B cell (primary cell): ENCODE measurements at regions not wholly inside any gene's neighbourhood (a gene's known extent, or its start where the extent isn't known, plus 50 kb on each side); places are given as distances from the start of the nearest gene placed in this dataset.

Source experiments
- ATAC-seq: fragments of 200-7000 bp; cut with Tn5 transposase; one replicate; pipeline ENCODE4 v1.10.0; 2021; ENCODE audit warnings: low read depth, mild to moderate bottlenecking, moderate number of reproducible peaks, moderate library complexity
- CTCF ChIA-PET: fragments of 350-600 bp; sonication (Branson Sonifier 250); formaldehyde crosslinking; loops from one replicate; lab custom pipeline; 2021; ENCODE audit warnings: antibody characterized with exemption, inconsistent platforms; lab: Charles Lee
- POLR2A ChIA-PET: fragments of 350-600 bp; sonication (Branson Sonifier 250); formaldehyde crosslinking; loops from one replicate; lab custom pipeline; 2021; ENCODE audit warnings: antibody characterized with exemption; lab: Charles Lee
- DNase-seq: peaks from one replicate; pipeline ENCODE4 v3.0.0; 2013
- H2AFZ ChIP-seq: 2 replicates; pipeline ENCODE4 v1.6.1; 2012; ENCODE audit warnings: mild to moderate bottlenecking, low read depth, low read length; ENCODE audit not compliant: insufficient read depth, poor library complexity, severe bottlenecking
- H3K27ac ChIP-seq, 2 donors: 1 replicate in 1 of 2; 2 replicates in 1 of 2; pipeline ENCODE4 v1.5.1; 2012 to 2013; ENCODE audit warnings: low read length in 2 of 2, mild to moderate bottlenecking in 2 of 2, moderate library complexity in 1 of 2
- H3K27me3 ChIP-seq, 4 experiments: fragments of 200-600 bp in 1 of 4; sonication (generic) in 1 of 4; replicated peaks in 1 of 4; 1 replicate in 2 of 4; 2 replicates in 2 of 4; pipeline versions ENCODE4 v1.6.1 to v1.7.0; 2013 to 2016; ENCODE audit warnings: low read length in 3 of 4, mild to moderate bottlenecking in 2 of 4, mixed read lengths in 1 of 4, moderate library complexity in 1 of 4; ENCODE audit not compliant: insufficient read depth in 4 of 4, control insufficient read depth in 3 of 4; ENCODE audit errors: control extremely low read depth in 1 of 4
- H3K36me3 ChIP-seq, 2 experiments: replicated peaks in 1 of 2; 1 replicate in 1 of 2; 2 replicates in 1 of 2; pipeline versions ENCODE4 v1.6.1 to v1.7.1; 2013; ENCODE audit warnings: low read length in 1 of 2; ENCODE audit not compliant: insufficient read depth in 2 of 2, control insufficient read depth in 1 of 2; ENCODE audit errors: control extremely low read depth in 1 of 2, extremely low read depth in 1 of 2
- H3K4me1 ChIP-seq, 2 donors: fragments of 200-600 bp in 1 of 2; sonication (generic) in 1 of 2; 1 replicate in 1 of 2; 2 replicates in 1 of 2; pipeline versions ENCODE4 v1.5.1 to v1.6.1; 2013 to 2017; ENCODE audit warnings: low read length in 2 of 2; ENCODE audit not compliant: control insufficient read depth in 2 of 2, insufficient read depth in 2 of 2
- H3K4me2 ChIP-seq: replicated peaks from 2 replicates; pipeline ENCODE3; 2012; ENCODE audit warnings: mild to moderate bottlenecking, low read depth, low read length; ENCODE audit not compliant: poor library complexity, severe bottlenecking
- H3K4me3 ChIP-seq, 5 experiments: fragments of 200-600 bp in 1 of 5; sonication (generic) in 1 of 5; 1 replicate in 3 of 5; 2 replicates in 2 of 5; pipeline versions ENCODE4 v1.5.1 to v1.7.0; 2011 to 2016; ENCODE audit warnings: low read length in 4 of 5, mild to moderate bottlenecking in 4 of 5, low read depth in 2 of 5, control low read depth in 1 of 5, moderate library complexity in 1 of 5; ENCODE audit not compliant: insufficient read depth in 1 of 5; ENCODE audit errors: control extremely low read depth in 1 of 5, extremely low read depth in 1 of 5
- H3K79me2 ChIP-seq: fragments of 200-600 bp; sonication (generic); one replicate; pipeline ENCODE4 v1.6.0; 2016; ENCODE audit warnings: low read length; ENCODE audit not compliant: control insufficient read depth, insufficient read depth
- H3K9ac ChIP-seq: fragments of 200-600 bp; sonication (generic); 2 replicates; pipeline ENCODE4 v1.6.1; 2017; ENCODE audit warnings: mild to moderate bottlenecking, low read length, moderate library complexity
- H3K9me3 ChIP-seq, 3 donors: one replicate each; pipeline versions ENCODE4 v1.6.1 to v1.7.1; 2013; ENCODE audit warnings: low read length in 2 of 3; ENCODE audit not compliant: control insufficient read depth in 2 of 3, insufficient read depth in 1 of 3; ENCODE audit errors: control extremely low read depth in 1 of 3
- H4K20me1 ChIP-seq: 2 replicates; pipeline ENCODE4 v1.6.0; 2012; ENCODE audit warnings: mild to moderate bottlenecking, low read length; ENCODE audit not compliant: insufficient read depth, control insufficient read depth, poor library complexity, severe bottlenecking
- H3K27ac Mint-ChIP-seq: one replicate; pipeline ENCODE4 v1.8.0; 2021; ENCODE audit warnings: mixed read lengths
- H3K27me3 Mint-ChIP-seq: one replicate; pipeline ENCODE4 v1.8.0; 2021; ENCODE audit warnings: mixed read lengths
- H3K4me1 Mint-ChIP-seq: one replicate; pipeline ENCODE4 v1.8.0; 2021; ENCODE audit warnings: mixed read lengths
- H3K4me3 Mint-ChIP-seq: one replicate; pipeline ENCODE4 v1.8.0; 2021; ENCODE audit warnings: mixed read lengths
- H3K9me3 Mint-ChIP-seq: one replicate; pipeline ENCODE4 v1.8.0; 2022; ENCODE audit warnings: mixed read lengths; ENCODE audit not compliant: insufficient read depth
- CTCF ChIP-seq: fragments of 200-600 bp; IDR thresholded peaks from one replicate; pipeline ENCODE4 v1.8.0; 2022; ENCODE audit warnings: antibody characterized with exemption, mild to moderate bottlenecking
- EZH2 ChIP-seq: IDR thresholded peaks from 2 replicates; pipeline ENCODE4 v1.6.1; 2012; ENCODE audit warnings: borderline replicate concordance, low read depth, mild to moderate bottlenecking, moderate library complexity, low read length; ENCODE audit not compliant: insufficient read depth, poor library complexity, severe bottlenecking
- WGBS: methylation state at CpG from one replicate; pipeline ENCODE4 v1.1.5; 2013; ENCODE audit warnings: missing lambda C conversion rate; ENCODE audit not compliant: insufficient coverage; 5-methylcytosine and 5-hydroxymethylcytosine counted together
- intact Hi-C: fragments of 100-400 bp; cut with micrococcal nuclease; formaldehyde crosslinking; loops from one replicate; pipeline ENCODE4 v1.10.0; 2022

GRCh38 chr13:107715496-107715895 lies 499.8 kb downstream of the LIG4 start:
- no peak overlapping the region for H3K4me3 Mint-ChIP-seq
- CTCF ChIA-PET: no interaction called here

GRCh38 chr13:107713314-107713713 lies 502.0 kb downstream of the LIG4 start:
- H3K9me3 Mint-ChIP-seq: peaks cover 3% of the 10 kb centered on the region
- Histone ChIP-seq H2AFZ (no peak overlapping the region), H4K20me1 (no peaks in the 10 kb centered on the region), H3K27ac (no peak overlapping the region), H3K4me2 (no peak overlapping the region), H3K36me3 (no peaks in the 10 kb centered on the region), H3K4me1 (no peaks in the 10 kb centered on the region), H3K9ac (no peak overlapping the region), H3K9me3 (peaks cover 0 to 6% (median 0%) of the 10 kb centered on the region in 3 donors), H3K27me3 (no peaks in the 10 kb centered on the region), H3K79me2 (no peaks in the 10 kb centered on the region), H3K4me3 (no peak overlapping the region)
- no peak for TF ChIP-seq CTCF
- no peak for TF ChIP-seq EZH2
- H3K27me3 Mint-ChIP-seq: no peaks in the 10 kb centered on the region
- CTCF ChIA-PET: no interaction called here
- H3K27ac Mint-ChIP-seq: no peak overlapping the region
- intact Hi-C loops: no loop called here
- POLR2A ChIA-PET: no interaction called here
- ATAC-seq (no peak), DNase-seq (no peak)
- H3K4me1 Mint-ChIP-seq: no peaks in the 10 kb centered on the region
- no peak overlapping the region for H3K4me3 Mint-ChIP-seq

More at GRCh38 chr13:107715496-107715895, 499.8 kb downstream of the LIG4 start:
- Histone ChIP-seq H4K20me1 (no peaks in the 10 kb centered on the region), H3K4me3 (no peak overlapping the region), H3K27me3 (no peaks in the 10 kb centered on the region), H3K36me3 (no peaks in the 10 kb centered on the region), H3K4me2 (no peak overlapping the region), H3K9me3 (peaks cover 0 to 6% (median 0%) of the 10 kb centered on the region in 3 donors), H3K4me1 (no peaks in the 10 kb centered on the region), H3K9ac (no peak overlapping the region), H3K27ac (no peak overlapping the region), H3K79me2 (no peaks in the 10 kb centered on the region), H2AFZ (no peak overlapping the region)
- DNase-seq: no peak
- Mint-ChIP-seq H3K27me3 (no peaks in the 10 kb centered on the region), H3K4me1 (no peaks in the 10 kb centered on the region), H3K27ac (no peak overlapping the region), H3K9me3 (peaks cover 11% of the 10 kb centered on the region)
- ATAC-seq: no peak
- 90% methylated on average over 6 of the region's 7 CpGs for WGBS
- TF ChIP-seq EZH2 (no peak), CTCF (no peak)
- intact Hi-C loops: no loop called here
- POLR2A ChIA-PET: no interaction called here
